Tibial nerve (tissue), 3 donors: ENCODE measurements at regions not wholly inside any gene's neighbourhood (a gene's known extent, or its start where the extent isn't known, plus 50 kb on each side); places are given as distances from the start of the nearest gene placed in this dataset.

ENCODE experiments used
- EP300 ChIP-seq, 2 donors: sonication (generic); formaldehyde crosslinking; IDR thresholded peaks; one replicate each; pipeline ENCODE4 v1.6.1; 2017; ENCODE audit warnings: antibody characterized with exemption in 2 of 2, mild to moderate bottlenecking in 1 of 2
- POLR2A ChIP-seq, 2 donors: fragments of 450-650 bp; IDR thresholded peaks; one replicate each; pipeline ENCODE4 v1.6.1; 2017; ENCODE audit warnings: antibody characterized with exemption in 2 of 2, mild to moderate bottlenecking in 2 of 2, moderate library complexity in 2 of 2

DNA sequence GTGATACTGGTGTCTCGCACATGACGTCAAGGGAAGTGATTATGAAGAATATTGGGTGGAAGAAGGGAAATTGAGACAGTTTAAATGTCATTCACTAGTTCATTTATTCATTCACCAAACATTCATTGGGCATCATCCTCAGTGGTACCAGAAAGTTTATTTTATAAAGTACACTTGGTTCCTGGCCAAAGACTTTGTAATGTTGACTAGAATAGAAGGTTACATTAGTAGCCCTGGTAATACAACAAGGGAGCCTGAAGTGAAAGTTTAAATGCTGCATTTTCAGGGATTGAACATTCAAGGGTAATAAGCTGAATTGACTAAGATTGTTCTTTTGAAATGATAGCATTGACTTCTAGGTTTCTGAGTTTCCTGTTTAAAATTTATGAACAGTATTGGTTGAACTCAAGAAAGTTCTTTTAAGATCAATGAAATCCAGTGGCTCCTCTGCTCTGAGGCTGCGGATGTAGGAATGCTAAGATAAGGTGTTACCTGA, 236.8 kb upstream of the BTG1 start:
- TF ChIP-seq POLR2A (IDR thresholded peaks at IDR 0.05) = no peak
- TF ChIP-seq EP300 (IDR thresholded peaks at IDR 0.05) = no peak
